Lung (tissue), 11 donors: ENCODE measurements at regions not wholly inside any gene's neighbourhood (a gene's known extent, or its start where the extent isn't known, plus 50 kb on each side); places are given as distances from the start of the nearest gene placed in this dataset.
"Not testable (repeated sequence)": the region's sequence is repeated elsewhere in the genome, so short reads cannot be mapped to it uniquely, and the experiment has no call there.

ENCODE experiments used
- ATAC-seq: fragments of 200-7000 bp; cut with Tn5 transposase; one replicate; pipeline ENCODE4 v1.9.1; 2020; ENCODE audit warnings: moderate number of reproducible peaks; ENCODE audit not compliant: insufficient read depth, low FRiP score
- DNase-seq, 3 donors: peaks; one replicate each; pipeline ENCODE4 v3.0.0-alpha.2; 2013 to 2017
- H3K27ac ChIP-seq, 2 donors: one replicate each; pipeline ENCODE4 v1.5.1; 2013; ENCODE audit warnings: mild to moderate bottlenecking in 2 of 2, moderate library complexity in 2 of 2, control low read depth in 1 of 2, inconsistent platforms in 1 of 2, low read depth in 1 of 2, low read length in 1 of 2
- H3K27me3 ChIP-seq, 3 donors: one replicate each; pipeline ENCODE4 v1.5.1; 2013; ENCODE audit warnings: low read length in 2 of 3; ENCODE audit not compliant: control insufficient read depth in 3 of 3, insufficient read depth in 3 of 3
- H3K36me3 ChIP-seq, 4 donors: one replicate each; pipeline ENCODE4 v1.5.1; 2013; ENCODE audit warnings: low read length in 4 of 4, mild to moderate bottlenecking in 1 of 4, moderate library complexity in 1 of 4; ENCODE audit not compliant: control insufficient read depth in 4 of 4, insufficient read depth in 4 of 4
- H3K4me1 ChIP-seq, 5 donors: one replicate each; pipeline ENCODE4 v1.5.1; 2013; ENCODE audit warnings: low read length in 5 of 5, mild to moderate bottlenecking in 2 of 5, moderate library complexity in 1 of 5; ENCODE audit not compliant: control insufficient read depth in 5 of 5, insufficient read depth in 5 of 5
- H3K4me3 ChIP-seq: one replicate; pipeline ENCODE4 v1.5.1; 2013; ENCODE audit warnings: mild to moderate bottlenecking, control low read depth, moderate library complexity
- H3K9ac ChIP-seq, 2 donors: one replicate each; pipeline ENCODE4 v1.5.1; 2013; ENCODE audit warnings: low read length in 2 of 2, control low read depth in 1 of 2; ENCODE audit not compliant: insufficient read depth in 1 of 2
- H3K9me3 ChIP-seq, 4 donors: one replicate each; pipeline ENCODE4 v1.5.1; 2013; ENCODE audit warnings: low read length in 3 of 4, mild to moderate bottlenecking in 1 of 4, moderate library complexity in 1 of 4; ENCODE audit not compliant: control insufficient read depth in 4 of 4, insufficient read depth in 3 of 4
- CTCF ChIP-seq: IDR thresholded peaks from 2 replicates; pipeline ENCODE4 v1.5.1; 2012; ENCODE audit warnings: mild to moderate bottlenecking; ENCODE audit errors: control extremely low read depth, extremely low read depth
- WGBS, 2 donors: extraction: QIAGEN DNeasy Blood & Tissue Kit; methylation state at CpG; one replicate each; pipeline ENCODE4 v1.1.7; 2013; 5-methylcytosine and 5-hydroxymethylcytosine counted together
- donor health status: control.
- donor health status: control.
- donor health status: Bipolar disorder and iron deficiency.
- donor health status: healthy.
- donor health status: DM: yes; HTN: yes; CAD: no.

GRCh38 chrX:964831-965416 lies 247.5 kb downstream of the CRLF2 start:
- Histone ChIP-seq H3K36me3 (no peaks in the 10 kb centered on the region), H3K27ac (no peak overlapping the region), H3K4me3 (no peak overlapping the region), H3K27me3 (no peaks in the 10 kb centered on the region), H3K4me1 (no peaks in the 10 kb centered on the region), H3K9me3 (peaks cover 0 to 1% (median 0%) of the 10 kb centered on the region in 4 donors), H3K9ac (no peak overlapping the region)
- TF ChIP-seq CTCF, result no peak
- DNase-seq (peak in 1 of 3 donors; percentile 10), ATAC-seq (no peak)
- 38 to 48% methylated on average over 10 of the region's 10 CpGs for WGBS, 2 donors

- 55 to 69% methylated on average over 8 of the region's 8 CpGs for WGBS, 2 donors
- ATAC-seq (no peak), DNase-seq (peak in 1 of 3 donors; percentile 9)
Measured at GRCh38 chrX:960821-961220, 251.6 kb downstream of the CRLF2 start.

GRCh38 chrX:959595-959994 lies 252.9 kb downstream of the CRLF2 start:
- H3K36me3 ChIP-seq, result no peaks in the 10 kb centered on the region
- H3K9ac ChIP-seq, result no peak overlapping the region
- no peak overlapping the region for H3K4me3 ChIP-seq
- 75 to 79% methylated on average over 10 of the region's 10 CpGs for WGBS, 2 donors
- peaks cover 0 to 10% (median 1%) of the 10 kb centered on the region in 4 donors for H3K9me3 ChIP-seq
- TF ChIP-seq CTCF, result no peak
- no peak overlapping the region for H3K27ac ChIP-seq
- no peak for DNase-seq
- ATAC-seq, result no peak
- H3K4me1 ChIP-seq, result no peaks in the 10 kb centered on the region
- H3K27me3 ChIP-seq, result no peaks in the 10 kb centered on the region

More at GRCh38 chrX:960821-961220, 251.6 kb downstream of the CRLF2 start:
- H3K27ac ChIP-seq, result no peak overlapping the region
- H3K27me3 ChIP-seq, result no peaks in the 10 kb centered on the region
- H3K4me1 ChIP-seq, result no peaks in the 10 kb centered on the region
- H3K9me3 ChIP-seq, result peaks cover 0 to 1% (median under 1%) of the 10 kb centered on the region in 4 donors
- no peak overlapping the region for H3K9ac ChIP-seq
- no peak overlapping the region for H3K4me3 ChIP-seq
- TF ChIP-seq CTCF, result no peak
- no peaks in the 10 kb centered on the region for H3K36me3 ChIP-seq

GRCh38 chrX:955168-955781 lies 257.2 kb downstream of the CRLF2 start:
- not testable (repeated sequence) for H3K36me3 ChIP-seq, DNase-seq, H3K4me1 ChIP-seq, H3K27me3 ChIP-seq, ATAC-seq, H3K4me3 ChIP-seq, H3K27ac ChIP-seq, H3K9ac ChIP-seq
- WGBS, 2 donors, result 65 to 87% methylated on average over 1 of the region's 1 CpG
- H3K9me3 ChIP-seq, result peaks cover 0 to 12% (median 2%) of the 10 kb centered on the region in 4 donors
